Islet precursor cell (in vitro differentiated cells): ENCODE measurements at regions not wholly inside any gene's neighbourhood (a gene's known extent, or its start where the extent isn't known, plus 50 kb on each side); places are given as distances from the start of the nearest gene placed in this dataset.
A peak's percentile ranks its signal among the peaks of the same experiment; 100 is the strongest.

Experiments used
- DNase-seq: peaks from one replicate; pipeline ENCODE4 v3.0.0-alpha.2; 2018

DNA sequence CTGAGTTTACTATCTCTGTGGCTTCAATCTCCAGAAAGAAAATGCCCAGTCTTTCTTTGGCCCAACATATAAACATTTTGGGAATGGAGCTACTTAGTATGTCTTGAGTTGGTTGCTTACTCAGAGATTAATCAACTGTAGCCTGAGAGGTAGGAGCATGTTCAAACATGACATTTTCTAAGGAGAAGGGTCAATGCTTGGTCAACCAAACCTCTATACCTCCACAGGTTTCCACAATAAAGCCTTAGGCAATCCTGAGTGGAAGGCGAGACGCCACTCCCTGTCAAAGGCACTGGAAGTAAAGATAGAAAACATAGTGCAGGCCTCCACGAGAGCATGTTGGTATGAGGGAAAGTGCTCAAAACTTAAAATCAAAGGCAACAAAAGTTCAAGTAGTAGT lies 411.4 kb downstream of the KCTD16 start:
- no peak for DNase-seq

DNA sequence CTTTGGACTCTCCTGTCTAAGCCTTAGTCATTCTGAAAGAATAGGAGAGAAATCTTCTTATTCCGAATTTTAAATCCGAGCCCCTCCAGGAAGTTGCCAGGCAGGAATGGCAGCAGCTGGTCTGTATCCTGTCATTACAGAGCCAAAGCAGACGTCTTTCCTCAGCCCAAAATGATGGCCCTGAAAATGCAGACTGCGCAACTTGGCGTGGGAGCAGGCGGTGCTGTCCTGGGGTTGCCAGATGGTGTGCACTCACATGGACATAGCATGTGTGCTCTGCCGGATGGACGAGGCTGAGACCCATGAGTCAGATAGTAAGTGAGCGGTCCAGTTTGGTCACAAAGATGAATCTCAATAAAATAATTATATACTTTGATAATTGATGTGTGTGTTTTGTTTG lies 410.4 kb downstream of the KCTD16 start:
- DNase-seq = no peak

DNA sequence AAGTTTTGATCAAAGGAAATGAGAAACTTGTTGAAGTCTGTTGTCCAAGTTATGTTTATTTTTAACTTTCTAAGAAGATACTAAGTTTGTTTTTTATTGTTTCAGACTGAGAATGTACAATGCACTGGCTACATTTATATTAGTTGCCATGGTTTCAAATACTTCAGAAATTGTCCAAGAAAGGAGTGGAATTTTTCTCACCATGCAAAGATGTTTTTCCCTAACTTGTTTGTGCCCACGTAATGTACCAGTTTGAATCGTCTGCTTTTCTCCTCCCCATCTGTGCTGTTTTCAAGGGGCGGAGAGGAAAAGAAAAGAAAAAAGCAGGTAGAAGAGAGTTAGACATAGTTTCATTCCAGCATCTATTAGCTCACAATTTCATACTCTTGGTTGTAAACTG lies 407.0 kb downstream of the KCTD16 start:
- DNase-seq = no peak

DNA sequence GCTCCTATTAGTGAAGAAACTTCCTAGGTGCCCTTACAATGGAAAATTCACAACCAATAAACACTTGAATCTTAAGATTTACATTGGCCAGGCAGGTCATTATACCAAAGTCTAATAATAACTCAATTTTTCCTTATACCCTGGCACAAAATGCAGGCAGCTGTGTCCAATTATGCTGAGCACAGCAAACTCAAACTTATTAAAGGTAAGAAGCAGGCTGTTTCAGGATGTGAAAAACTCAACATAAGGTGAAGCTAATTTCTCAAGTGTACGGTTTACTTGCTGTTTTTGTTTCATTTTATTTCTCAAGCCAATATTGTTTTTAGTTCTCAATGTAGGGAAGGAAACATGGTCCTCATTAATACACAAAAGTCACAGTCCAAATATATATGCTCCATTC lies 405.1 kb downstream of the KCTD16 start:
- DNase-seq = no peak

DNA sequence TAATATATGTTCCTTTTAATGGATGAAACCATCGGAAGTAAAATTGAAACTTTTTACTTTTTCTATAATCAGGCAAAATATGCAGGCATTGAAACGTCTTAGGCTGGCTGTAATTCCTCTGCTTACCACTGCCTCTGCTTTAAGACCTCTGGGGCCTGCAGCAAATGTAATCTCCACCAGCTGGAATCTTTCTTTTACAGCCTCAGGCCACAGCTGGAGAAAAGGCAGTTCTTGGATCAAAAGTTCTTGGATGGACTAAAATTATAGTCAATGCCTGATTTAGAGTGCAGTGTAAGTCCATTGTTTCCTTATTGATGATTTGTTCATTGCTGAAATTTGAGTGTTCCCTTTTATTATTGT lies 396.7 kb downstream of the KCTD16 start:
- DNase-seq = no peak

DNA sequence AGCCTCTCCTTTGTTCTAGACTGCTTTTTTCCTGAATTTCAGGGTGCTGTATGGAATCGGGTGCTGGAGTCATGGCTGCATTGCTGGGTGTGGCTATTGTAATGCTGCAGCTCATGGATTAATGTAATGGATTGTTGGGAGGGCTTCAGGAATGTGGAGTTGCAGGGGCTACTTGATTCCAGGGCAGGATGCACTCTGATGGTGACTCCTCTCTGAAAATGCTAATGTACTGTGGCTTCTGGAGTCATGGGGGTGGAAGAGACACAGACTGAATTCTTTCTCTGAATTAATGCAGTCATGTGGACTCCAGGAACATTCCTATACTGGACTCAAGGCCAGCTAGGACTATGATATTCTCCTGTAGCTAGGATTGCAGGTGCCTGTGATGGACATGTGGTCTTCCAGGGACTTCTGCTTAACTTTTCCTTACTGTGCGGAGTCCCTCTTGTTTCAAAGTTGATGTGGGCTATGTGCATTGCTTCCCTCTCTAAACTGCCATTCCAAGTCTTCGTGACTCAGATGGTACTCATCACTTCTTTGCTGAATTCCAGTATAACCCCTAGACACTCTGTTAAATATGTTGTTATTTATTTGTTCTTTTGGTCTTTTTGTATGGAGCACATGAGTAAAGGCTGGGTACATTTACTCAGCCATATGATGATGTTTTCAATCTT lies 396.2 kb downstream of the KCTD16 start:
- peak; percentile 71 for DNase-seq

DNA sequence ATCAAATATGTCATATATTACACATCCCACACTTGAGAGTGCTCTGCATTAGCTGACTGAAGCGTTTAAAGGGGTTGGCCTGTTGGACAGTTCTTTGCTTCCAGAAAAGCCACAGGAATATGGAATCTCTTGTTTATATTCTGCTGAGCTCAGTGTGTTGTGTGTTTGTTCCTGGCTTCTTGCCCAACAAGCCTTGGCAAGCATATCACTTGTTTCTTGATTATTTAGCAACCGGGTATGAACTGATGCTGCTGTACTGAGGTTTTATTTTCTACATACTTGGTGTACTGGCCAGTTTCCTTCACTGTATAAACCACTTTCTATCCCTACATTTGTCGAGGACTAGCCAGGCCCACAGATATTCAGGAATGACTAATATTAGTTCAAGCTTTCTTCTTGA lies 378.9 kb downstream of the KCTD16 start:
- no peak for DNase-seq

DNA sequence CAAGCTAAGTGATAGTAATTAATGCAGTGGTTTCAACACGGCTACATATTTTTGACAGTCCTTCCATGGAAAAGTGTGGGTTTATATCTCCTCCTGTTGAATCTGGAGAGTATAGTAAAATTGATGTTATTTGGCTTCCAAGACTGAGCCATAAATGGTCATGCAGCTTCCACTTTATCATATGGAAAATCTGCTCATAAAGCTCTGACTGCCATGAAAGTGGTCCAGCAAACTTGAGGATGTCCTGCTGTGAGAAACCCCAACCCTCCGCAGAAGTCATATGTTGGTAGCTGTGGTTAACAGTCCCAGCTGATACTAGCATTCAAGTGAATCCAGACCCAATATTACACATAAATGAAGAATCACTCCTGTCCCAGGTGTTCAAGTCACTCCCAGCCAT lies 378.3 kb downstream of the KCTD16 start:
- no peak for DNase-seq

DNA sequence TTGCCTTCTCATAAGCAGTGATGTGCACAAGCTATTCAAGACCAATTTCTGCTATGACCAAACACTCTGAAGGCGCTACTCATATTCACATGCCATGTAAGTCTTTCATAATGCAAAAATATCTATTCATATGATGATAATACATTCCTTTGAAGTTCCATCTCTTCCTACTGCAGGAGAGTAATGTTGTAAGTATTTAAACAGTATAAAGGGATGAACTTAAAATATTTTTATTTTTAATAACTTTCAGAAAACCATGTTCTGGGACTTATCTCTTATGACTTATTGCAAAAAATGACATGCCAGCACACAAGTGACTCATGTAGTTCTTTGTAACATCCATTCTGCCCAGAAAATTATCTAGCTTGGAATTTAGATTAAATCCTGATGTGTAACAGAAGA lies 376.4 kb downstream of the KCTD16 start:
- no peak for DNase-seq

DNA sequence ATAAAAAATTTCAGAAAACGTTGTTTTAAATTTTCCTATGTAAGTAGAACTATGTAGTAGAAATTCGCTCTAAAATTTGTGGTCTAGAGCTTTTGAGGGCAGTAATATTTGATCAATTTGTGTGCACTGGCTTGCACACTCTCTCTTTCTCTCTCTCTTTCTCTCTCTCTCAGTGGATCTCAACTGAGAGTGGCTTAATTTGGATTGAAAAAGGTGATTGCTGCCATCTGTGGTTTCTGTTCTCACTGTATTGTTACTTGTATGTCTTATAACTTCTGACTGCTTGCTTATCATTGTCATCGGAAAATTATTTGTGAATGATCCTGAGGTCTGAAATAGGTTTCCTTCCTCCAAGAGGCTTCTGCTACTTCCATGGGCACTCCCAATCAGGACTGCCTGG lies 368.2 kb downstream of the KCTD16 start:
- no peak for DNase-seq
